Suprapubic skin (tissue), 4 donors: ENCODE measurements at regions not wholly inside any gene's neighbourhood (a gene's known extent, or its start where the extent isn't known, plus 50 kb on each side); places are given as distances from the start of the nearest gene placed in this dataset.
A peak's percentile ranks its signal among the peaks of the same experiment; 100 is the strongest.

Experiments used
- DNase-seq, 2 donors: peaks; one replicate each; pipeline ENCODE4 v3.0.0-alpha.2; 2019; ENCODE audit warnings: low spot score in 2 of 2
- H3K27ac ChIP-seq: fragments of 200-600 bp; sonication (generic); one replicate; pipeline ENCODE4 v1.5.1; 2019
- H3K27me3 ChIP-seq: fragments of 200-600 bp; sonication (generic); one replicate; pipeline ENCODE4 v1.5.1; 2019
- H3K36me3 ChIP-seq: fragments of 200-600 bp; sonication (generic); one replicate; pipeline ENCODE4 v1.5.1; 2019
- H3K4me1 ChIP-seq: fragments of 200-600 bp; sonication (generic); one replicate; pipeline ENCODE4 v1.5.1; 2019
- H3K4me3 ChIP-seq: fragments of 200-600 bp; sonication (generic); one replicate; pipeline ENCODE4 v1.5.1; 2019; ENCODE audit warnings: mild to moderate bottlenecking
- H3K9me3 ChIP-seq: fragments of 200-600 bp; sonication (generic); one replicate; pipeline ENCODE4 v1.5.1; 2019
- EP300 ChIP-seq: sonication (generic); formaldehyde crosslinking; IDR thresholded peaks from one replicate; pipeline ENCODE4 v1.6.1; 2017; ENCODE audit warnings: antibody characterized with exemption
- POLR2A ChIP-seq, 2 donors: fragments of 450-650 bp; IDR thresholded peaks; one replicate each; pipeline ENCODE4 v1.6.1; 2017; ENCODE audit warnings: antibody characterized with exemption in 2 of 2, mild to moderate bottlenecking in 2 of 2, moderate library complexity in 2 of 2
- POLR2AphosphoS5 ChIP-seq, 3 donors: sonication (generic); formaldehyde crosslinking; IDR thresholded peaks; one replicate each; pipeline ENCODE4 v1.6.1; 2017; ENCODE audit warnings: antibody characterized with exemption in 3 of 3
- WGBS: methylation state at CpG from one replicate; pipeline ENCODE4 v1.1.5; 2018; 5-methylcytosine and 5-hydroxymethylcytosine counted together
- TF ChIP-seq, protein P1 (sequence below), 2 donors: fragments of 200-600 bp in 1 of 2; fragments of 450-650 bp in 1 of 2; sonication (generic) in 1 of 2; IDR thresholded peaks; one replicate each; pipeline ENCODE4 v1.5.1; 2016 to 2019; ENCODE audit warnings: antibody characterized with exemption in 2 of 2, mild to moderate bottlenecking in 1 of 2, moderate library complexity in 1 of 2

DNA sequence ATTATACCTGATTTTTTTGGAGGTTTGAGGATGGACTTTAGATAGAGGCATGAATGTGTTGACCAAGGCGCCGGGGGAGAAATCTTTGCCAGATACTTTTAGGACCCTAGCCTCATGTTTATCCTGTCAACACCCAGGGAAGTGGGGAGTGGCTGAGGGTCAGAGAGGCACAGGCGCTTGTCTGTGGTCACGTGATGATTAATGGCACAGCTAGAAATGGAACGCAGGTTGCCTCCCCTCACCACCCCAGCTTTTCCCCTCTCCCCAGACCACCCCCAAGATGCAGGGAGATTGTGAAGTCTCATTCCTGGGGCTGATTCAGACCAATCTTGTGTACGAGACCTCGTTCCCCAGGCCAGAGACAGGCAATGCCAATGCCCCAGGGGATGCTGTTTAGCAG lies 218.4 kb upstream of the LINGO1 start:
- Histone ChIP-seq H3K36me3 (no peaks in the 10 kb centered on the region), H3K4me3 (no peak overlapping the region), H3K27ac (no peak overlapping the region), H3K9me3 (no peaks in the 10 kb centered on the region), H3K27me3 (peaks cover 63% of the 10 kb centered on the region), H3K4me1 (no peaks in the 10 kb centered on the region)
- no peak for DNase-seq
- no peak for TF ChIP-seq POLR2A (IDR thresholded peaks at IDR 0.05)
- TF ChIP-seq, protein P1, sequence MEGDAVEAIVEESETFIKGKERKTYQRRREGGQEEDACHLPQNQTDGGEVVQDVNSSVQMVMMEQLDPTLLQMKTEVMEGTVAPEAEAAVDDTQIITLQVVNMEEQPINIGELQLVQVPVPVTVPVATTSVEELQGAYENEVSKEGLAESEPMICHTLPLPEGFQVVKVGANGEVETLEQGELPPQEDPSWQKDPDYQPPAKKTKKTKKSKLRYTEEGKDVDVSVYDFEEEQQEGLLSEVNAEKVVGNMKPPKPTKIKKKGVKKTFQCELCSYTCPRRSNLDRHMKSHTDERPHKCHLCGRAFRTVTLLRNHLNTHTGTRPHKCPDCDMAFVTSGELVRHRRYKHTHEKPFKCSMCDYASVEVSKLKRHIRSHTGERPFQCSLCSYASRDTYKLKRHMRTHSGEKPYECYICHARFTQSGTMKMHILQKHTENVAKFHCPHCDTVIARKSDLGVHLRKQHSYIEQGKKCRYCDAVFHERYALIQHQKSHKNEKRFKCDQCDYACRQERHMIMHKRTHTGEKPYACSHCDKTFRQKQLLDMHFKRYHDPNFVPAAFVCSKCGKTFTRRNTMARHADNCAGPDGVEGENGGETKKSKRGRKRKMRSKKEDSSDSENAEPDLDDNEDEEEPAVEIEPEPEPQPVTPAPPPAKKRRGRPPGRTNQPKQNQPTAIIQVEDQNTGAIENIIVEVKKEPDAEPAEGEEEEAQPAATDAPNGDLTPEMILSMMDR (IDR thresholded peaks at IDR 0.05), result no peak
- TF ChIP-seq POLR2AphosphoS5 (IDR thresholded peaks at IDR 0.05), result no peak
- TF ChIP-seq EP300, result no peak
- WGBS, result 73% methylated on average over 7 of the region's 7 CpGs

DNA sequence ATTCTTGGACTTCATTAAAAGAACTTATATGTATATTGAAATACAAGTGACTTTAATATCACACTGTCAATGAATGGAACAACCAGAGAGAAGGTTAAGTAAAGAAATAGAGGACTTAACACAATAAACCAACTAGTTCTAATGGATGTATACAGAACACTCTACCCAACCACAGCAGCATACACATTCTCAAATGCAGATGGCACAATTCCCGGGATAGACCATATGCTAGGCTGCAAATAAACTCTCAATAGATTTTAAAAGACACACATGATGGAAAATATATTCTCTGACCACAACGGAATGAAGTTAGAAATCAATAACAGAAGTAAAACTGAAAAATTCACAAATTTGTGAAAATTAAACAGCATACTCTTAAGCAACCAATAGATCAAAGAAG lies 214.3 kb upstream of the LINGO1 start:
- no peak overlapping the region for H3K27ac ChIP-seq
- H3K4me3 ChIP-seq, result no peak overlapping the region
- H3K4me1 ChIP-seq, result no peaks in the 10 kb centered on the region
- no peaks in the 10 kb centered on the region for H3K9me3 ChIP-seq
- H3K36me3 ChIP-seq, result no peaks in the 10 kb centered on the region
- 44% methylated on average over 2 of the region's 2 CpGs for WGBS
- TF ChIP-seq POLR2AphosphoS5 (IDR thresholded peaks at IDR 0.05) (no peak), POLR2A (IDR thresholded peaks at IDR 0.05) (no peak), EP300 (no peak)
- TF ChIP-seq, protein P1 (IDR thresholded peaks at IDR 0.05), result no peak
- DNase-seq, result no peak
- H3K27me3 ChIP-seq, result peaks cover 57% of the 10 kb centered on the region

DNA sequence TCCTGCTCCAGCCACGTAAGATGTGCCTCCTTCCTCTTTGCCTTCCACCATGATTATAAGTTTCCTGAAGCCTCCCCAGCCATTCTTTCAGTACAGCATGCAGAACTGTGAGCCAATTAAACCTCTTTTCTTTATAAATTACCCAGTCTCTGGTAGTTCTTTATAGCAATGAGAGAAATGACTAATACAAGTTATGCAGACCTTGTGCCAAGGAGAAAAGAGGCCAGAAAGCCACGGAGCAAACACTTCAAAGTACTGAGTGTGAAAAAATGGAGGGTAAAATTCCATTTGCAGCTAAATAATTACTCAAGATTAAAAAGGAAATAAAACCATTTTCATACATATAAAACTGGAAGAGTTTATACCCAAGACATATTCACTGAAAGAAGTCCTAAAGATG lies 213.6 kb upstream of the LINGO1 start:
- no peaks in the 10 kb centered on the region for H3K4me1 ChIP-seq
- DNase-seq, result no peak
- no peaks in the 10 kb centered on the region for H3K9me3 ChIP-seq
- no peak overlapping the region for H3K27ac ChIP-seq
- no peak overlapping the region for H3K4me3 ChIP-seq
- H3K27me3 ChIP-seq, result peaks cover 57% of the 10 kb centered on the region
- 29% methylated on average over 2 of the region's 2 CpGs for WGBS
- TF ChIP-seq, protein P1 (IDR thresholded peaks at IDR 0.05), result no peak
- TF ChIP-seq POLR2A (IDR thresholded peaks at IDR 0.05) (no peak), EP300 (no peak), POLR2AphosphoS5 (IDR thresholded peaks at IDR 0.05) (no peak)
- H3K36me3 ChIP-seq, result no peaks in the 10 kb centered on the region

DNA sequence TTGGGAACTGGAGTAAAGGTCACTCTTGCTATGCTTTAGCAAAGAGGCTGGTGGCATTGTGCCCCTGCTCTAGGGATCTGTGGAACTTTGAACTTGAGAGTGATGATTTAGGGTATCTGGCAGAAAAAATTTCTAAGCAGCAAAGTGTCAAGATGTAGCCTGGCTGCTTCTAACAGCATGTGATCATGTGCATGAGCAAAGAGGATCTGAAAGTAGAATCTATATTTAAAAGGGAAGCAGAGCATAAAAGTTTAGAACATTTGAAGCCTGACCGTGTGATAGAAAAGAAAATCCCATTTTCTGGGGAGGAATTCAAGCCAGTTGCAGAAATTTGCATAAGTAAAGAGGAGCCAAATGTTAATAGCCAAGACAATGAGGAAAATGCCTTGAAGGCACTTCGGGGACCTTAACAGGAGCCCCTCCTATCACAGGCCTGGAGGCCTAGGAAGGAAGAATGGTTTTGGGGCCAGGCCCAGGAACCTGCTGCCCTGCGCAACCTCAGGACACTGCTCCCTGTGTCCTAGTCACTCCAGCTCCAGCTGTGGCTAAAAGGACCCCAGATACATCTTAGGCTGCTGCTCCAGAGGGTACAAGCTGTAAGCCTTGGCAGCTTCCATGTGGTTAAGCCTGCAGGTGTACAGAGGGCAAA lies 212.2 kb upstream of the LINGO1 start:
- Histone ChIP-seq H3K4me1 (no peaks in the 10 kb centered on the region), H3K9me3 (no peaks in the 10 kb centered on the region), H3K27me3 (peaks cover 60% of the 10 kb centered on the region), H3K36me3 (no peaks in the 10 kb centered on the region), H3K4me3 (no peak overlapping the region), H3K27ac (no peak overlapping the region)
- peak in 1 of 2 donors; percentile 7 for DNase-seq
- no peak for TF ChIP-seq POLR2A (IDR thresholded peaks at IDR 0.05)
- TF ChIP-seq EP300, result no peak
- TF ChIP-seq POLR2AphosphoS5 (IDR thresholded peaks at IDR 0.05), result no peak
- TF ChIP-seq, protein P1 (IDR thresholded peaks at IDR 0.05), result no peak
- WGBS, result 77% methylated on average over 3 of the region's 3 CpGs

DNA sequence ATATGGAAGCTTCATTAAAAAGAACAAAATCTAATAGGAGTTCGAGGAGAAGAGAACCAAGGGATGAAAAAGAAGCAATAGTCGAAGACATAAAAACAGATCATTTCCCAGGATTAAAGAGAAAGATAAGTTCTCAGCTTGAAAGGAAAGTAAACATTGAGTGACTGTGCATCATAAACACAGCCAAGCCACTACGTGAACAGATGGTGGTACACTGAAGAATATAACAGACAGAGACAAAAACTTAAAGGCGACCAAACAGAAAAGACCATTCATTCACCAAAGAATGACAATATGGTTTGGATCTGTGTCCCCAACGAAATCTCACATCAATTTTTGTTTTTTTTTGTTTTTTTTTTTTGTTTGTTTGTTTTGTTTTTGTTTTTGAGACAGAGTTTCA lies 210.8 kb upstream of the LINGO1 start:
- Histone ChIP-seq H3K27me3 (peaks cover 58% of the 10 kb centered on the region), H3K4me1 (no peaks in the 10 kb centered on the region), H3K27ac (no peak overlapping the region), H3K4me3 (no peak overlapping the region), H3K36me3 (no peaks in the 10 kb centered on the region), H3K9me3 (no peaks in the 10 kb centered on the region)
- WGBS, result 78% methylated on average over 5 of the region's 5 CpGs
- DNase-seq, result no peak
- no peak for TF ChIP-seq EP300
- no peak for TF ChIP-seq POLR2A (IDR thresholded peaks at IDR 0.05)
- no peak for TF ChIP-seq POLR2AphosphoS5 (IDR thresholded peaks at IDR 0.05)
- TF ChIP-seq, protein P1 (IDR thresholded peaks at IDR 0.05), result no peak
